OCI-LY3 (cell line): ENCODE measurements at regions not wholly inside any gene's neighbourhood (a gene's known extent, or its start where the extent isn't known, plus 50 kb on each side); places are given as distances from the start of the nearest gene placed in this dataset.

Experiments used
- CTCF ChIP-seq: fragments of 200-600, 300-600 bp; sonication (generic); IDR thresholded peaks from 2 replicates; pipeline ENCODE4 v1.5.1; 2014; ENCODE audit warnings: antibody characterized with exemption, low read length, low read depth
- EZH2phosphoT487 ChIP-seq: fragments of 200-600 bp; shearing (Covaris generic); IDR thresholded peaks from 2 replicates; pipeline ENCODE4 v1.6.1; 2018; ENCODE audit warnings: antibody characterized with exemption, mixed run types, low read depth

GRCh38 chr6:97849390-97849789 is 566.4 kb upstream of the MMS22L start:
- no peak for TF ChIP-seq CTCF
- no peak for TF ChIP-seq EZH2phosphoT487
